ENCODE measurements at regions not wholly inside any gene's neighbourhood (a gene's known extent, or its start where the extent isn't known, plus 50 kb on each side); places are given as distances from the start of the nearest gene placed in this dataset.

GRCh38 chr1:228927946-228928898, 192.9 kb downstream of the RHOU start:
- no peak for ATAC-seq
- no peak for DNase-seq
- intact Hi-C loops (cut with micrococcal nuclease): no loop called here

GRCh38 chr1:228929476-228930027, 194.3 kb downstream of the RHOU start:
- no peak for ATAC-seq
- intact Hi-C loops (cut with micrococcal nuclease): no loop called here
- no peak for DNase-seq

DNA sequence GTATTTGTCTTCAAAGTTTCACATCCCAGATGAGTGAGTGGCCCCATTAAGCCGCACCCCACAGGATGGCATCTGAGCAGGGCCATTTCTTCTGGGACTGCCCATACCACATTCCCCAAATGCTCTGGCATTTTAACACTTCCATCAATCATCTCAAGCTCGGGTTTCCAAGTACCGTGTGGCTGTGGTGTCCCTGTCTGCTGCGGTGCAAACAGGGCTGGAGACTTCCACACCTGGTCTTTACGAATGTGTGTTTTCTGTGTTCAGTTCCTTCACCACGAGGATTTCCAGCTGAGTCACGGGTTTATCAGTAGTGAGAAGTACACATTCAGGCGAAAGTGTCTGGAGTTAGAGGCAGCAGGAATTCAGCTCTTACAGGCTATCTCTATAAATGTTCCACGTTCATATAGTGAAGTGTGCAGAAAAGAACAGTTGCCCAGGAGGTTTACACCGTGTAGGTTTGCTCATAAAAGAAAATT, 195.2 kb downstream of the RHOU start:
- intact Hi-C loops (cut with micrococcal nuclease): no loop called here
- DNase-seq (no peak), ATAC-seq (peak; percentile 60)

DNA sequence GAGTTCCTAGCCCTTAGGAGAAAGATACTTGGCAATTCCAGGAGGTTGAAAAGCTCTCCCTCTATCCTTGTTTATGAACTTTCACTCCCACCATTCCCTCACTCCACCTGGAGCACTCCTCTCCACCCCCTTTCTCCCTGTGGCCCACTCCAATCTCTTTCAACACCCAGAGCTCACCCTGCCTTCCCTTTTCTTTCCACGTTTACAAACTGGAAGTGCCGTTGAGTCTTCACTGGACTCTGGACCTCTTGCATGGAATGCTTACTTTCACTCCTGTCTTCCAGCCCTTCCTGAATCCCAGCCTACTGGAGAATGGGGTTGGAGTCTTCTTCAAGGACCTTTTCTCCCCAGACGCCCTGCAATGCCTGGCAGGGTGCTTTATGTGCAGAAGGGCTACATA, 198.5 kb downstream of the RHOU start:
- intact Hi-C loops (cut with micrococcal nuclease): no loop called here
- ATAC-seq (no peak), DNase-seq (no peak)

GRCh38 chr1:228935198-228935663, 200.0 kb downstream of the RHOU start:
- DNase-seq (no peak), ATAC-seq (no peak)
- intact Hi-C loops (cut with micrococcal nuclease): no loop called here

DNA sequence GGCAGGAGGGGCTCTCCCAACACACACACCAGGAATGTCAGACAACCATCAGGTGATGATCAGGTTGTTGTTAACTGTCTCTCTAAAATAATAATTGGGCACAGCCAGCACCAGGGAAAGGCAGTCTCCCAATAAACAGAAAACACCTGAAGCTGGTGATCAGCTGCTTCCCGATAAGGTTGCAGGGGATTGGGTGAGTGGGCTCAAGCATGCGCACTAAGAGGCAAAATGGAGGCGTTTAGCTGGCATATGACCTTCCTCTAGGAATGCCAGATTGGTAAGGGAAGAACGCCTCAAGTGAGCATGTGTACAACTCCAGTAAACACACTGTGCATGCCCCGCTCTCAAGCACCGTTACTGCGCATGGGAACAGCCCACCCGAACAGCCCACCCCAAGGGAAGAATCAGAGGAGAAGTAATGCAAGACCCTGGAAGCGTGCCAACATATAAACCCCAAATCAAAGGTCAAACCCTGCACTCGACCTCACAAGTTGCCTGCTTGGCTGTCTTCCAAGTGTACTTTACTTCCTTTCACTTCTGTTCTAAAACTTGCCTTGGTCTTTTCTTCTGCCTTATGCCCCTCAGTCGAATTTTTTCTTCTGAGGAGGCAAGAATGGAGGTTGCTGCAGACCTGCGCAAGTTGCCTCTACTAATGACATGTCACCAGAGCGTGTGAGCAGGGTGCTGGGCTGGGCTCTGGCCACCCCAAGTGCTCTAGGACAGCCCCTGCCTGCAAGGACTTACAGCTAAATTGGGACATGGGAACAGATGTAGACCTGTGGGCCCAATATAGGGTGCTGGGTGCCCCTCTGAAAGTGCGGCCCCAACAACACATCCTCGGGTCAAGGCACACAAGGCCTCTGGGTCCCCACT, 200.8 kb downstream of the RHOU start:
- ATAC-seq: no peak
- DNase-seq: no peak
- intact Hi-C loops (cut with micrococcal nuclease): no loop called here

DNA sequence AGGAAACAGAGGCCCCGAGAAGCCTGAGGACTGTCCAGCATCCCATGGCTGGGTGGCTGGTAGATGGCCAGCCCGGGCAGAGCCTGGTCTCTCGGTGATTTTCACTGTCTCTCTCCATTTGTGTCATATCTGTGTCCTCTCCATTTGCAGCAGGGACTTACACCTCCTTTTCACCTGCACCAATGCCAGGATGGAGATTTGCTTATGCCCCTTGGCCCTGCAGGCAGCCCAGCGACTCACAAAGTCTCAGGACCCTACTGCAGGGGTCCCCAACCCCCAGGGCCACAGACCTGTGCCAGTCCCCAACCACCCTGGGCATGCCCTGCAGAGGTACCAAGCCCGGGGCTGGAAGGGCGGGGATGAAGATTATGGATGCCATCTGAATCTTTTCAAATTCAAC, 201.6 kb downstream of the RHOU start:
- intact Hi-C loops (cut with micrococcal nuclease): no loop called here
- DNase-seq: no peak
- ATAC-seq: no peak

DNA sequence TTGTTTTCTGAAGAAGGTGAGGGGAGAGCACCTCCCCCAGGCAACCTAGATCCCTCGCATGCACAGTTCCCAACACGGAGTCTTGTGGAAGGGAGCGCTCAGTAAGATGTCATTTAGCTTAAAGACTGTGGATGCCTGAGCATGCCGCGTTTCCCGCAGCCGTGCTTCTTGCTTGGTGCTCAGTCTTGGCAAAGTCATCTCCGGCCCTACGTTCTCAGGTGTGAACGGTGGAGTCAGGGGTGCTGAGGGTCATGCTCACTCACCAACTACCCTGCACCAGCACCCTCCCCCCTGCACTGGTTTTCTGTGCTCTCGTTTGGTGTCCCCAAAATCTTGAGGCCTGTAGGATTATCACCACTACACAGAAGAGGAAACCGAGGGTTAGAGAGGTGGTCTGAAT, 202.1 kb downstream of the RHOU start:
- intact Hi-C loops (cut with micrococcal nuclease): no loop called here
- DNase-seq (no peak), ATAC-seq (no peak)

DNA sequence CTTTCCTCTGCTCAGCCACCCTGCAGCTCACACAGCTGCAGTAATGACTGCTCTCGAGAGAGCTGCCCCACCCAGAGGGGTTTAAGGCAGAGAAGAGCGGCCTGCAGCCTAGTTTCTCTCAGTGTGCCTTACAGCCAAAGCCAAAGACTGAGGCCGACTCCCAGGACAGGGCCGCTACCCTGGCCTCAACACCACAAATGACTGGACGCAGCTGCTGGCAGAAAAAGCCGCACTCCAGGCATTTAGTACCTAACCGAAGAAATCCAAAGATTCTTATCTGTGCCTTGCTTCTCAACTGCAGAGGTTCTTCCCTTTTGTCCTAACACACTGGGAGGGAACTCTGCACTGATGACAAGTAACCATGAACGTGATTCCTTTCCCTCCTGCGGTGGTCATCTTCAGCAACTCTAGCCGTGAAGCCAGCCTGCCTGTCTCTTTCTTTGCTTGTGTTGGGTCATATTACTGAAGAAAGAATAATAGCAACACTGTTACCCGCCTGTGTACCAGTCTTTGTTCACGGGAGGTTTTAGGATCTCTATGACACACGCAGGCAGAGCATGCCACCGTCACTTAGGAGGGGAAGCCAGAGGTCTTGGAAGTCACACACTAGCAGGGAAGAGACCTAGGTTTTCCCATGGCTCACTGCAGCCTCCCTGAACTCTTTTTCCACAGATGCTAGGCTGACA, 202.7 kb downstream of the RHOU start:
- intact Hi-C loops (cut with micrococcal nuclease): no loop called here
- DNase-seq: peak; percentile 55
- ATAC-seq: peak; percentile 76

DNA sequence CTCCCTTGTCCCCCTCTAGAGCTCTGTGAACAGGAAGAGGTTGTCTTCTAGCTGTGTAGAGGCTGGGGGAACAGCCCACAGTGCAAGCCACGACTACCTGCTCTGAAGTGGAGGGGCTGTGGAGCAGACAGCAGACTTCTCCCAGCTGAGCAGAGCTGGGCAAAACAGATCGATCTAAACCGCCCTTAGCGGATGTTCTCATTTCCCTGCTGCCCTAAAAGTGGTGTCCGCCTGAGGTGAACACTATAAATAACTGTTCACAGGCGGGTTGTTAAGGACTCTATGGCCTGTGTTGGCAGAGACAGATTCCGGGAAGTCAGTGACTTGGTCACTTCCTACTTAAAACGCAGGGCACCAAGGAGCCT, 203.2 kb downstream of the RHOU start:
- ATAC-seq (peak; percentile 88), DNase-seq (no peak)
- intact Hi-C loops (cut with micrococcal nuclease): no loop called here

DNA sequence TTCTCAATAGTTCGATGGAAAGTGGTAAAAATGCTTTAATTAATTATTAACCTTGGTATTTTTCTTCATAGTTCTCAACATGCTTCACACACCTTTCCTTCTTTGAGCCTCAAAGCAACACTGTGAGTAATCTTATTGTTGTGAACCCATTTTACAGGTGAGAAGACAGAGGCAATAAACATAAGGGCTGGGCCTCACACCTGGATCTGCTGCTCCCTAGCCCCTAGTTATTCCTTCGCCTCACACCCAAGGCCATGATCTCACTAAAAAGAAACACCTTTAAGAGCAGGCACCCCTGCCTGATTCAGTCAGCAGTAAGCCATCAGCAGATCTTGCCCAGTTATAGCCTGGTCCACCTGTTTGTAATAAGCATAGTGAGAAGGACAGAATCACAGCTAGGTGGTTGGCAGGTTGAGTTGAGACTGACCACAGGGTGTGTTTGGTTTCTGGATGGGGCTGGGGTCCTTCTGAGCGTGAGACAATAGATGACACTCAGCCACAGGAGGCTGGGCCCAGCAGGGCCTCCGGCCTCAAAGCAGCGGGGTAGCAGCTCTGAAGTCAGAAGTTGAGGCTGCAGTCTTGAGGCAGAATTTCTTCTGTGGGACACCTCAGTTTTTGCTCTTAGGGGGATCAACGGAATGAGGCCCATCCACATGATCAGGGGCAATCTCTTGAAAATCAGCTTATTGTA, 203.9 kb downstream of the RHOU start:
- DNase-seq: no peak
- no peak for ATAC-seq
- intact Hi-C loops (cut with micrococcal nuclease): no loop called here

GRCh38 chr1:228939881-228940392, 204.7 kb downstream of the RHOU start:
- ATAC-seq (no peak), DNase-seq (no peak)
- intact Hi-C loops (cut with micrococcal nuclease): no loop called here

DNA sequence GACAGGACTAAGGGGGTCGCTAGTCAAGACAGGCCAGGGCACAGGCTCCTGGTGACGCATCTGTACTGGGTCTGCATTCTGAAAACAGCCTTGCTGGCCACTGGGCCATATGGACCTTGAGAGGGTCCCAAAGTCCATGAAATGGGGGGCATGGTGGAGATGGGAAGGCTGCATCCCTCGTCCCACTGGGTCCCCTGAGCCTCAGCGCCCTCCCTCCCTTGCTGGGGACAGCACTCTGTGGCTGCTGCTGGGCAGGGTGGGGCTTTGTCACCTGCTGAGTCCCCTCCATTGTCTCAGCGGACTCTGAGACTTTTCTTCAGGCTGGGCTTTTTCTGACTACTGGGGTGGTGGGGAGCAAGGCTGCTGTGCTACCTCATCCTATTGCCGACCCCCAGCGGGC, 205.2 kb downstream of the RHOU start:
- intact Hi-C loops (cut with micrococcal nuclease): no loop called here
- no peak for ATAC-seq

GRCh38 chr1:228940926-228941325, 205.6 kb downstream of the RHOU start:
- no peak for DNase-seq
- intact Hi-C loops (cut with micrococcal nuclease): no loop called here
- no peak for ATAC-seq

More for the DNA sequence above, 205.2 kb downstream of the RHOU start:
- DNase-seq: no peak

DNA sequence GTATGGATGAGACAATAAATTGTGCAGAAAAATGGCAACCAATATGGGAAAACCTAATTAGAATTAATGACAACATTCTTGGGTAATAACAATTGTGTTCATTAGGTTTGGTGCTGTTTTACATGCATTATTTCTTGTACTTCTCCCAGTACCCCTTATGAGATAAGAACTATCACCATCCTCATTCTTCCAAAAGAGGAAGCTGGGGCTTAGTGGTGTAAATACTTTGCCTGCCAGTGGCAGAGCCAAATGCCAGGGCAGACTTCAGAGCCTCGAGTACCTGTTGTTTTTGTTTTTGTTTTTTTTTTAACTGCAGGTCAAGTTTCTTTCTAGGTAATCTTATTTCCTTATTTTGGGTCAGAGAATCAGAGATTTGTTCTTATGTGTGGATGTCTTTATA, 206.4 kb downstream of the RHOU start:
- ATAC-seq (no peak), DNase-seq (no peak)
- intact Hi-C loops (cut with micrococcal nuclease): no loop called here

DNA sequence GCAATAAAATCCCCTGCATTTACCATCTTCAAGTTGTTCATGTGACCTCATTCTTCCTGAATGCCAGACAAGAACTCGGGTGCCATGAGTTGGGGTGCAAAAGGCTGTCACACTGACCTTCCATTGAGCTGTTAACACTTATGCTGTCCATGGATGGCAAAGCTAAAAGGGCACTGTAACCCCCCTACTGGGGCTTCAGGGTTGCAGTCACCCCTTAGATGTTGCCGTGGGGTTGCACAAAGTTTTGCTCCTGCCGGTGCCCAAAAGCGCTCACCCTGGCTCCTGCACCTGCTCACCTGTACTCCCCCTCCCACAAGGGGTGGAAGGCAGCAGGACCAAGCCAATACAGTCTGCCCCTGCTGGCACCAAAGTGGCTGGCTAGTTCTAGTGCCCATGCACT, 208.2 kb downstream of the RHOU start:
- DNase-seq: no peak
- intact Hi-C loops (cut with micrococcal nuclease): no loop called here
- ATAC-seq: no peak

GRCh38 chr1:228944296-228944695, 209.0 kb downstream of the RHOU start:
- ATAC-seq (peak; percentile 23), DNase-seq (no peak)
- intact Hi-C loops (cut with micrococcal nuclease): no loop called here

DNA sequence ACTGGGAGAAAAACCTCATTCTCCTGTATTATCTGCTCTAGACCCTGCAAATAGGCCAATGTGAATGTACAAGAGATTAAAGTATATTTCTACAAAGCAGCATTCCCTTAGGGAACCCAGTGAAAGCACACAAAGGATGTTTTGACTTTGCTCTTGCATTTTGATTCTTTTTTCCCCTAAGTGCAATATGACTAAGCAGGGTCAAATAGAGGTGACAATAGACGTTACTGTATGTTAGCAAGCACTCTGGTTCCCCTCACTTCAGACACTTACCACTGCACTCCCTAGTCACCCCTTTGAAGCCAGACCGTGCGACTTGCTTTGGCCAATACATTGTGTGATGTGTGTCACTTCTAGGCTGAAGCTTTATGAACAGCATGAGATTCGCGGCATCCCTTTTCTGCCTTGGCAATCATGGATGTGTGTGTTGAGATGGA, 209.7 kb downstream of the RHOU start:
- DNase-seq (no peak), ATAC-seq (no peak)
- intact Hi-C loops (cut with micrococcal nuclease): no loop called here
